Loucy (cell line): ENCODE measurements at regions not wholly inside any gene's neighbourhood (a gene's known extent, or its start where the extent isn't known, plus 50 kb on each side); places are given as distances from the start of the nearest gene placed in this dataset.

Source experiments
- H2AFZ ChIP-seq: fragments of 200-600 bp; sonication (generic); 2 replicates; pipeline ENCODE4 v1.6.0; 2016; ENCODE audit warnings: antibody characterized with exemption, mild to moderate bottlenecking, low read length, moderate library complexity
- H3F3A ChIP-seq: fragments of 200-600 bp; 2 replicates; pipeline ENCODE4 v1.6.0; 2016; ENCODE audit warnings: antibody characterized with exemption, low read depth, mild to moderate bottlenecking
- H3K27me3 ChIP-seq: fragments of 200-600 bp; sonication (generic); 2 replicates; pipeline ENCODE4 v1.6.1; 2014; ENCODE audit warnings: low read length, mild to moderate bottlenecking; ENCODE audit not compliant: insufficient read depth, poor library complexity, severe bottlenecking
- H3K36me3 ChIP-seq: fragments of 200-600 bp; sonication (generic); 2 replicates; pipeline ENCODE4 v1.6.1; 2016; ENCODE audit warnings: low read length; ENCODE audit not compliant: insufficient read depth
- H3K4me1 ChIP-seq: fragments of 200-600 bp; sonication (generic); 2 replicates; pipeline ENCODE4 v1.5.1; 2014; ENCODE audit warnings: low read length, mild to moderate bottlenecking; ENCODE audit not compliant: insufficient read depth, poor library complexity, severe bottlenecking
- H3K4me2 ChIP-seq: fragments of 200-600 bp; sonication (generic); 2 replicates; pipeline ENCODE4 v1.6.0; 2014; ENCODE audit warnings: antibody characterized with exemption, low read length, low read depth, mild to moderate bottlenecking; ENCODE audit not compliant: poor library complexity, severe bottlenecking
- H3K4me3 ChIP-seq: fragments of 200-600 bp; sonication (generic); 2 replicates; pipeline ENCODE4 v1.5.1; 2014; ENCODE audit warnings: low read length, mild to moderate bottlenecking, mixed read lengths; ENCODE audit not compliant: poor library complexity, severe bottlenecking
- H3K79me2 ChIP-seq: fragments of 200-600 bp; sonication (generic); 2 replicates; pipeline ENCODE4 v1.6.1; 2014; ENCODE audit warnings: low read length; ENCODE audit not compliant: insufficient read depth
- H3K9ac ChIP-seq: fragments of 200-600 bp; sonication (generic); 2 replicates; pipeline ENCODE4 v1.6.0; 2014; ENCODE audit warnings: mild to moderate bottlenecking, low read depth, low read length, moderate library complexity; ENCODE audit not compliant: poor library complexity, severe bottlenecking
- H3K9me2 ChIP-seq: fragments of 200-600 bp; sonication (generic); replicated peaks from 2 replicates; pipeline ENCODE4 v1.6.1; 2016; ENCODE audit warnings: low read depth, low read length, mixed read lengths
- H3K9me3 ChIP-seq: fragments of 200-600 bp; sonication (generic); 2 replicates; pipeline ENCODE4 v1.6.1; 2014; ENCODE audit warnings: mild to moderate bottlenecking, antibody characterized with exemption, low read length, low read depth; ENCODE audit not compliant: insufficient read depth
- H4K20me1 ChIP-seq: fragments of 200-600 bp; sonication (generic); 2 replicates; pipeline ENCODE4 v1.6.0; 2014; ENCODE audit warnings: antibody characterized with exemption, low read length, mild to moderate bottlenecking; ENCODE audit not compliant: insufficient read depth, poor library complexity, severe bottlenecking
- CTCF ChIP-seq: fragments of 200-600 bp; sonication (generic); conservative IDR thresholded peaks from 2 replicates; pipeline ENCODE4 v1.5.1; 2014; ENCODE audit warnings: mild to moderate bottlenecking, antibody characterized with exemption, low read length
- EZH2phosphoT487 ChIP-seq: fragments of 200-600 bp; IDR thresholded peaks from 2 replicates; pipeline ENCODE4 v1.6.1; 2018; ENCODE audit warnings: antibody characterized with exemption, mild to moderate bottlenecking, moderate library complexity, borderline replicate concordance

- H3K4me1 ChIP-seq, result peaks cover 63% of the 10 kb centered on the region
- no peak overlapping the region for H3K9ac ChIP-seq
- no peak for TF ChIP-seq CTCF
- no peak for TF ChIP-seq EZH2phosphoT487
- no peak overlapping the region for H2AFZ ChIP-seq
- H3K9me3 ChIP-seq, result no peaks in the 10 kb centered on the region
- H3K4me2 ChIP-seq, result no peak overlapping the region
- no peak overlapping the region for H3K4me3 ChIP-seq
- no peaks in the 10 kb centered on the region for H3K27me3 ChIP-seq
- no peaks in the 10 kb centered on the region for H3K79me2 ChIP-seq
- H3K9me2 ChIP-seq, result no peaks in the 10 kb centered on the region
- H4K20me1 ChIP-seq, result no peaks in the 10 kb centered on the region
- H3K36me3 ChIP-seq, result no peaks in the 10 kb centered on the region
- peaks cover 16% of the 10 kb centered on the region for H3F3A ChIP-seq
Measured at GRCh38 chr4:108486046-108486445, 134.3 kb upstream of the RPL34 start.

GRCh38 chr4:108484187-108484586, 136.2 kb upstream of the RPL34 start:
- peak overlapping the region; percentile 71 for H3K4me3 ChIP-seq
- H2AFZ ChIP-seq, result no peak overlapping the region
- no peaks in the 10 kb centered on the region for H3K27me3 ChIP-seq
- no peaks in the 10 kb centered on the region for H3K9me2 ChIP-seq
- peaks cover 16% of the 10 kb centered on the region for H3F3A ChIP-seq
- TF ChIP-seq CTCF, result no peak
- no peak for TF ChIP-seq EZH2phosphoT487
- no peaks in the 10 kb centered on the region for H3K36me3 ChIP-seq
- peak overlapping the region; percentile 93 for H3K4me2 ChIP-seq
- H3K4me1 ChIP-seq, result peaks cover 60% of the 10 kb centered on the region
- no peaks in the 10 kb centered on the region for H3K79me2 ChIP-seq
- H3K9me3 ChIP-seq, result no peaks in the 10 kb centered on the region
- H4K20me1 ChIP-seq, result no peaks in the 10 kb centered on the region
- peak overlapping the region; percentile 66 for H3K9ac ChIP-seq

- no peaks in the 10 kb centered on the region for H3K27me3 ChIP-seq
- H3F3A ChIP-seq, result peaks cover 16% of the 10 kb centered on the region
- H3K9ac ChIP-seq, result peak overlapping the region; percentile 66
- H2AFZ ChIP-seq, result no peak overlapping the region
- peak overlapping the region; percentile 71 for H3K4me3 ChIP-seq
- TF ChIP-seq EZH2phosphoT487 (no peak), CTCF (no peak)
- H3K36me3 ChIP-seq, result no peaks in the 10 kb centered on the region
- no peaks in the 10 kb centered on the region for H3K9me2 ChIP-seq
- no peaks in the 10 kb centered on the region for H3K9me3 ChIP-seq
- H3K4me1 ChIP-seq, result peaks cover 60% of the 10 kb centered on the region
- no peaks in the 10 kb centered on the region for H3K79me2 ChIP-seq
- no peaks in the 10 kb centered on the region for H4K20me1 ChIP-seq
- peak overlapping the region; percentile 93 for H3K4me2 ChIP-seq
Measured at GRCh38 chr4:108483650-108484049, 136.7 kb upstream of the RPL34 start.
